IMR-90 (cell line): ENCODE measurements at regions not wholly inside any gene's neighbourhood (a gene's known extent, or its start where the extent isn't known, plus 50 kb on each side); places are given as distances from the start of the nearest gene placed in this dataset.

Experiments
- BHLHE40 ChIP-seq: fragments of 150-350 bp; IDR thresholded peaks from 2 replicates; pipeline ENCODE4 v1.6.1; 2016; ENCODE audit warnings: mild to moderate bottlenecking, low read depth, low read length
- CEBPB ChIP-seq: IDR thresholded peaks from 2 replicates; pipeline ENCODE4 v1.6.1; 2012; ENCODE audit warnings: low read depth, low read length, improper control_type of control experiment
- MAZ ChIP-seq: IDR thresholded peaks from 2 replicates; pipeline ENCODE4 v1.6.1; 2012; ENCODE audit warnings: low read depth, mild to moderate bottlenecking, low read length, improper control_type of control experiment, moderate library complexity, borderline replicate concordance
- NFE2L2 ChIP-seq: fragments of 150-350 bp; IDR thresholded peaks from 2 replicates; pipeline ENCODE4 v1.6.1; 2016; ENCODE audit warnings: low read depth, mild to moderate bottlenecking, low read length
- POLR2A ChIP-seq: IDR thresholded peaks from 2 replicates; pipeline ENCODE4 v1.6.1; 2012; ENCODE audit warnings: mild to moderate bottlenecking, low read depth, low read length
- RFX5 ChIP-seq: IDR thresholded peaks from 2 replicates; pipeline ENCODE4 v1.8.0; 2012; ENCODE audit warnings: low read depth, mild to moderate bottlenecking, low read length, moderate library complexity
- TF ChIP-seq, protein P1 (sequence below): conservative IDR thresholded peaks from 2 replicates; pipeline ENCODE4 v1.5.1; 2012; ENCODE audit warnings: mild to moderate bottlenecking, low read depth, low read length, improper control_type of control experiment
- TF ChIP-seq, protein P2 (sequence below): fragments of 150-350 bp; IDR thresholded peaks from 2 replicates; pipeline ENCODE4 v1.6.1; 2016; ENCODE audit warnings: low read depth, mild to moderate bottlenecking, low read length, moderate library complexity, borderline replicate concordance
- TF ChIP-seq, protein P3 (sequence below): fragments of 150-350 bp; IDR thresholded peaks from 2 replicates; pipeline ENCODE4 v1.6.1; 2017; ENCODE audit warnings: mild to moderate bottlenecking, antibody characterized with exemption, low read length, low read depth

DNA sequence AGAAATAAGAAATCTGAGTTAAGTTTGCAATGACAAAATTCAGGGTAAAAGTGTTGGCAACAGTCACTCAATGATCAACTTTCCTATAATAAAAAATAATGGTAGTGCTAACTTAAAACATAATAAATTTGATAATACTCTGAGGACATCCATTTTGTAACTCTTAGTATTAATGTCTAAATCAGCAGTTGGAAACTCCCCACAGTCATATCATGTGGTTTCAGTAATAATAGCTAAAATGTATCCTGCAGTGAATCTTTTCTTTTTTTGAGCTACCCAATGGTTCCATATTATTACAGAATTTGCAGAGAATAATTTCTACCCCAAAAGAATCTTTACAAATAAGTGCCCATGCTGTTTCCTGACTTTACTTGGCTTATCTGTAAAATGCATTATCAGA lies 286.7 kb downstream of the PTPRC start:
- TF ChIP-seq, protein P1, sequence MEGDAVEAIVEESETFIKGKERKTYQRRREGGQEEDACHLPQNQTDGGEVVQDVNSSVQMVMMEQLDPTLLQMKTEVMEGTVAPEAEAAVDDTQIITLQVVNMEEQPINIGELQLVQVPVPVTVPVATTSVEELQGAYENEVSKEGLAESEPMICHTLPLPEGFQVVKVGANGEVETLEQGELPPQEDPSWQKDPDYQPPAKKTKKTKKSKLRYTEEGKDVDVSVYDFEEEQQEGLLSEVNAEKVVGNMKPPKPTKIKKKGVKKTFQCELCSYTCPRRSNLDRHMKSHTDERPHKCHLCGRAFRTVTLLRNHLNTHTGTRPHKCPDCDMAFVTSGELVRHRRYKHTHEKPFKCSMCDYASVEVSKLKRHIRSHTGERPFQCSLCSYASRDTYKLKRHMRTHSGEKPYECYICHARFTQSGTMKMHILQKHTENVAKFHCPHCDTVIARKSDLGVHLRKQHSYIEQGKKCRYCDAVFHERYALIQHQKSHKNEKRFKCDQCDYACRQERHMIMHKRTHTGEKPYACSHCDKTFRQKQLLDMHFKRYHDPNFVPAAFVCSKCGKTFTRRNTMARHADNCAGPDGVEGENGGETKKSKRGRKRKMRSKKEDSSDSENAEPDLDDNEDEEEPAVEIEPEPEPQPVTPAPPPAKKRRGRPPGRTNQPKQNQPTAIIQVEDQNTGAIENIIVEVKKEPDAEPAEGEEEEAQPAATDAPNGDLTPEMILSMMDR = no peak
- TF ChIP-seq POLR2A = no peak
- TF ChIP-seq RFX5 = no peak
- TF ChIP-seq, protein P2, sequence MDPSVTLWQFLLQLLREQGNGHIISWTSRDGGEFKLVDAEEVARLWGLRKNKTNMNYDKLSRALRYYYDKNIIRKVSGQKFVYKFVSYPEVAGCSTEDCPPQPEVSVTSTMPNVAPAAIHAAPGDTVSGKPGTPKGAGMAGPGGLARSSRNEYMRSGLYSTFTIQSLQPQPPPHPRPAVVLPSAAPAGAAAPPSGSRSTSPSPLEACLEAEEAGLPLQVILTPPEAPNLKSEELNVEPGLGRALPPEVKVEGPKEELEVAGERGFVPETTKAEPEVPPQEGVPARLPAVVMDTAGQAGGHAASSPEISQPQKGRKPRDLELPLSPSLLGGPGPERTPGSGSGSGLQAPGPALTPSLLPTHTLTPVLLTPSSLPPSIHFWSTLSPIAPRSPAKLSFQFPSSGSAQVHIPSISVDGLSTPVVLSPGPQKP = no peak
- TF ChIP-seq, protein P3, sequence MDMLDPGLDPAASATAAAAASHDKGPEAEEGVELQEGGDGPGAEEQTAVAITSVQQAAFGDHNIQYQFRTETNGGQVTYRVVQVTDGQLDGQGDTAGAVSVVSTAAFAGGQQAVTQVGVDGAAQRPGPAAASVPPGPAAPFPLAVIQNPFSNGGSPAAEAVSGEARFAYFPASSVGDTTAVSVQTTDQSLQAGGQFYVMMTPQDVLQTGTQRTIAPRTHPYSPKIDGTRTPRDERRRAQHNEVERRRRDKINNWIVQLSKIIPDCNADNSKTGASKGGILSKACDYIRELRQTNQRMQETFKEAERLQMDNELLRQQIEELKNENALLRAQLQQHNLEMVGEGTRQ = no peak
- TF ChIP-seq MAZ = no peak
- no peak for TF ChIP-seq NFE2L2
- TF ChIP-seq CEBPB = no peak
- no peak for TF ChIP-seq BHLHE40
